GOT3 (cell line): ENCODE measurements at regions not wholly inside any gene's neighbourhood (a gene's known extent, or its start where the extent isn't known, plus 50 kb on each side); places are given as distances from the start of the nearest gene placed in this dataset.

ENCODE experiments used
- DNase-seq: peaks from one replicate; lab custom pipeline; 2025; ENCODE audit warnings: mixed read lengths; lab: John Stamatoyannopoulos, UW

DNA sequence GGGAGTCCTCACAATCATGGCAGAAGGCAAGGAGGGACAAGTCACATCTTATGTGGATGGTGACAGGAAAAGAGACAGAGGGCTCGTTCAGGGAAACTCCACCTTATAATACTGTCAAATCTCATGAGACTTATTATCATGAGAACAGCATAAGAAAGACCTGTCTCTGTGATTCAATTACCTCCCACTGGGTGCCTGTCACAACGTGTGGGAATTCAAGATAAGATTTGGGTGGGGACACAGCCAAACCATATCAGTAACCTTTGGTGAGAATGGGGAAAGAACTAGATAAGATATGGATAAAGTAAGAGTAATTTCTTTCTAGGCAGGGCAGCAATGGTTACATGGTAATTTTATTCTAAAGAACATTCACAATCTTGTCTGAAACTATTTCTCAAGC lies 344.9 kb upstream of the KLF12 start:
- DNase-seq, result no peak

DNA sequence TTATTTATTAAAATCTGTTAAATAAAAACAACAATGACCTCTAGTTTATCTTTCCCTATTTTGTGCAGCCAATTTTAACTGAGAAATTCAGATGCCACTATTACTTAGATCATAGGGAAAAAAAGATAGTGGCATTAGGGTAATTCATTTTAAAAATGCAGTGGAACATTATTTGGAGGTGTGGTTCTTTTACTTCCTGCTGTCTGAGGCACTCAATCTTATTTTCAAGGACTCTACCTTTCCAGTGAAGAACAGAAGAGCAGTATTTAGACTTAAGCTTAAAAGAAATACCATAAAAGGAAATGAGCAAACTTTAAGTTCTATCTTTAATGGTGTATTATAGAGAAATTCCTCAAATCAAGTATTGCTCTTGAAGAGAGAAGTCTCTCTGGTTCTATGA lies 342.6 kb upstream of the KLF12 start:
- DNase-seq, result no peak

DNA sequence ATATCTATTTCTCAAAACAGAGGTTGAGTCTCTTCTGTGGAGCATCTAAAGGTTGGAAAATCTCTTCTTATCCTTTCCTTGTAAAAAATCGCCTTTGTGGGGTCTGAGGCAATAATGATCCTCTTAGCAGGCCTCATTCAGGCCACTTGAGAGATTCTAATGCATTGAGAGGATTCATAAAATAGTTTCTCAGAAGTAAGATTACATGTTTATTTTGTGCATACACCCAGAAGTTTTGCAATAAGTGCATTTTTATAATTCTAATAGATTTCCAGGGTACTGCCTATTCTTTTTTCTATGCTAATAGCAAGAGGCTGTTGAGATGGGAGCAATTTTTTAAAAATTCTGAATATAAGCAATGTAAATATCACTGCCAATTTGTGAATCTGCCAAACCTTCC lies 342.2 kb upstream of the KLF12 start:
- no peak for DNase-seq

DNA sequence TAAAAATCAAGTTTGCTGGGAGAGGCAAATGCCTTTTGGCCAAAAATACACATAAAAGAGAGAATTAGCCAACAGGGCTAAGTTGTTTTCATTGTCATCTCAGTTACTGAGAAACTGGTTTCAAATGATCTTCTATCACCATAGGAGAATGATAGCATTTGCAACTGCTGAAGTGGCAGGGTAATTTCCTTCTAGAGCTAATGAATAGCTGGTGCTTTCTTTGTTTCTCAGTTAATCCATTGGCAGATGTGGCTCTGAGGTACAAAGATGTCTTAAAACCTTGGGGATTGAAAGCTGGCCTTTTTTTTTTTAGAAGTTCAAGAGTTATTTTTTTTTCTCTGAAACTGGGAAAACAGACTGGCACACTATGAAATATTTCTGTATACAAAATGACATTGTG lies 332.7 kb upstream of the KLF12 start:
- no peak for DNase-seq

DNA sequence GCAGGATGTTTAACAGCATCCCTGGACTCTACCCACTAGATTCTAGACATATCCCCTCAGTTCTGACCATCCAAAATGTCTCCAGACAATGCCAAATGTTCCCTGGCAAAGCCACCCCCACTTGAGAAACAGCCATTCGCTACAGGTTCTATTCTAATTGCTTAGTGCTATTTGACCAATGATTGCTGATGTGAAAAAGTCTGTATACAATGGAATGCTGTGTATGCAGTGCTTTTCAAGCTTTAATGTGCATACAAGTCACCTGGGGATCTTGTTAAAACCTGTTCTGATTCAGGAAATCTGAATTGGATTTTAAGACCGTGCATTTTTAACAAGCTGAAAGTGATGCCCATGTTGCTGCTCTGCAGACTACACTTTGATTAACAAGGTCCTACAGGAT lies 331.8 kb upstream of the KLF12 start:
- no peak for DNase-seq

DNA sequence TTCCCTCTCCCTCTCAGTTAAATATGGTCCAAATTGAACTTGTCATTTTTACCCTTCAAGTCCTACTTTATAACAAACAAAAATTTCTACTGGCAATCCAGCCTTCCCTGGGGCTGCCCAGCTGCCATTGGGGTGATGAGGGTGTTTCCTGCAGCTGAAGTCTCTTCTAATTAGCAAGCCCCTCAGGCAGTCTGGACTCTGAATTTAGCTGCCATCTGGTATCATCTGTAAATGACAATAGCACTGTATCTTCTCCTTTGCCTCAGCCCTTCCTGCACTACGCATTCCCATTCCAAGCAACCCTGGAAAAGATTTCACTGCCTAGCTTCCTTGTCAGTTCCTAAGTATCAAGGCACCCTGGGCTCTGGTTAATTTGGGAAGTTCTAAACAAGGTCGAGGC lies 331.1 kb upstream of the KLF12 start:
- DNase-seq, result no peak

DNA sequence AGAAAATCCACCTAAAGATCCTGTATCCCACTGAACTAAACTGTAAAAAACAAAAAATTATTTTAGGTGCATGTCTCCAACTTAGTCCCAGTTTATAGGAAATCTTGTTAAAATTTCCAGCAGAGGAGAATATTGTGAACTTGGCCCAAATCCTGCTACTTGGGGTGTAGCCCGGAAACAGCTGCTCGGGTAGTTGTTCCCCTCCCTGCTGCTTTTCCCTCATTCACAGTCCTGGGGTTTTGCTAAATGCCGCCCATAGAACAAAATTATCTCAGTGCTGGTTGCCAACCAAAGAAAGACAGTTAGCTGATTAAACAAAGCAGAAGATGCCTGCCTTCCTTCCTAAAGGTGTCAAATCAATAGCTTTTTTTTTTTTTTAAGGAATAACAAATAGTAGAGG lies 330.5 kb upstream of the KLF12 start:
- no peak for DNase-seq

DNA sequence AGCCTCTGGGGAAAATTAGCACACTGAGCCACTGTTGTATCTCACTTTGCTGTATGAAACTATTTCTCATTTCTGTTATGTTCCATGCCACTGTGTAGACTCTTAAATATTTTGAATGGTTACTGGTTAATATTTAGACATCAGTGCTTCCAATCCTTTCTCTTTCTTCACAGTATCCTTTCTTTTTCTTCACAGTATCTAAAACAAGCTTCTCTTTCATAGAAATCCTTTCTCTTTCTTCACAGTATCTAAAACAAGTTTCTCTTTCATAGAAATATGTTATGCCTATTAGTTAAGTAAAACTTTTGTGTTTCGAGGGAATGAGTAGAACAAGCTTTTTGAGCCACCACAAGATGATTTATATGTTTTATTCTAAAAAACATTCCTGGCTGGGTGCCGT lies 326.8 kb upstream of the KLF12 start:
- DNase-seq, result no peak

DNA sequence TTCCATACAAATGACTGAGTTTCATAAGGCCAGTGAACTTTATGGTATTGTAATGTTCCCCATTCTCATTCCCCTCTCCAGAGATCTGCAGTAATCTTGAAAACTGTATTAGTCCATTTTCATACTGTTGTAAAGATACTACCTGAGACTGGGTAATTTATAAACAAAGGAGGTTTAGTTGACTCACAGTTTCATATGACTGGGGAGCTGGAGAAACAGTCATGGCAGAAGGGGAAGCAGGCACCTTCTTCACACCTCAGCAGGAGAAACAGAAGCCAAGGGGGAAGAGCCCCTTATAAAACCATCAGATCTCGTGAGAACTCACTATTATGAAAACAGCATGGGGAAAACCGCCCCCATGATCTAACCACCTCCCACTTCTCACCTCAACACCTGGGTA lies 318.7 kb upstream of the KLF12 start:
- no peak for DNase-seq

DNA sequence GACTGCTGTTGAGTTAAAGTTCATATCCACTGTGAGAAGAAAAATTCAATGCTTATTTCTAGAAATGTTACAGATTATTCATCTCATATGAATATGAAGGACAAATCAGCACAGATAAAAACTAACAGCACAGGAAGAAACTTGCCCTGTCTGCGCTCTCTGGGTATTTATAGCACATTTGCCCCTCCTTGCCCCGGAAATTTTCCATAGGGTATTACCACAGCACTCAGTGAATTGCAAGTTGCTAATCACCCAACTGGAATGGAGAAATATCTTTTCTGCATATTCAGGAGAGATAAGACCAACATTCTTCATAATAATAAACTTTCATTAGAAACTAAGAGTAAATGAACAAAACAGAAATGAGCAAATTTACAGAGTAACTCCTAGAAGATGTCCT lies 318.0 kb upstream of the KLF12 start:
- no peak for DNase-seq

DNA sequence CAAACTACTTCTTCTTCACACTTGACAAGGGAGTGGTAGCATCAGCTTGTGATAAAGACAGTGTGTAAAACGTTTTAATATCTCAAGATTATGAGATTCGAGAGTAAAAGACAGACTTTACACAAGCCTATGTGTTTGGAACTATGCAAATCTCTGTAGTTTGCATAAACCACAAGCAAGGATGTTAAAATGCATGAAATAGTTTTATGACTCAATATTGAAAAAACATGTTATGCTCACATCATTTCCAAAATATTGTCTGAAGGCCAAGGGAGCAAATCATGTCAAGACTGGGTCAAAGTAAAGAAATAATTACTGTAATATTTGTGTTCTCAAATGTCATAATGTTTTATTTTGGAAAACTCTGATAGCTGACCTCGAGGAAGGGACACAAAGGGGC lies 316.8 kb upstream of the KLF12 start:
- no peak for DNase-seq

DNA sequence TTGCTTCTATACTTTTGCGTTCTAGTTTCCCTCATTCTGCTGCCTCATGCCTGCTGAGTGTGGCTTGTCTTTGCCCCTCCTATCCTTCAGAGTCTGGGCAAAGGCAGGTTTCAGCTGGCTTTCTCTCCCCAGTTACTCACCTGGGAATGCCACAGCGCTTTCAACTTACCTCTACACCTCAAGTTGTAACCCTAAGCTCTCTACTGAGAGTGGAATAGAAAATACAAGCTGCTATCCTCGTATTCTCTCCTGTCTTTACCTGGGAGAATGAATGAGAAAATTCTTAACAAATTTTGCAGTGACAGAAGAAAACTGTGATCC lies 316.3 kb upstream of the KLF12 start:
- DNase-seq, result no peak

DNA sequence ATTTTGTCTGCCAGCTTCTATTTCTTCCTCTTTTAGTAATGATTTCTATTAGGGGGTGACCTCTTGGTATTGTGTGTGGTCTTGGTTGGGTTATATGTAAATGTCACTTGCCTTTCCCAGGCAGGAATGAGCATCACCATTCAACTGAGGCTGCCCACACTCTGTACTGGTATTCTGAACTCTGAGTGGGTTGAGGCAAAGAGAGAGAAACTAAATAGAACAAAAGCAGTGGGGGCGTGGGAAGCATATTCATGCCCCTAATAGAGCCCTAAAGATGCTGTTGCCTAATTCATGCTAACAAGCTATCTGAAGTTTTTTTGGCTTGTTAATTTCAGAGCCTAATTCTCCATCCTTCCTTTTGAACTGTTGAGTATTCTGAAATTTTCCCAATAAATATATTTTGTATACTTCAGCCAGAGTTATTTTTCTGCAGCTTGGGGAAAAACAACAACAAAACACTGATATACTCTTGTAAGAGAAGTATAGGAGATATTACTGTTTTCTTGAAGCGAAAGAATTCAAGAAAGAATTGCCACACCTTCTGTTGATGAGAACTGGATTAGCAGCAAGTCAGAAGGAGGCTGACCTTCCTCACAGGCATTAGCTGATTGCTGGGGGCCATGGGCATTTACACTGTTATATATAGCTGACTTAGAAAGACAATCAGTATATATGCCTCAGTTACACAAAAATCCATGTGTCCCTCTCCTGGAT lies 315.8 kb upstream of the KLF12 start:
- no peak for DNase-seq

DNA sequence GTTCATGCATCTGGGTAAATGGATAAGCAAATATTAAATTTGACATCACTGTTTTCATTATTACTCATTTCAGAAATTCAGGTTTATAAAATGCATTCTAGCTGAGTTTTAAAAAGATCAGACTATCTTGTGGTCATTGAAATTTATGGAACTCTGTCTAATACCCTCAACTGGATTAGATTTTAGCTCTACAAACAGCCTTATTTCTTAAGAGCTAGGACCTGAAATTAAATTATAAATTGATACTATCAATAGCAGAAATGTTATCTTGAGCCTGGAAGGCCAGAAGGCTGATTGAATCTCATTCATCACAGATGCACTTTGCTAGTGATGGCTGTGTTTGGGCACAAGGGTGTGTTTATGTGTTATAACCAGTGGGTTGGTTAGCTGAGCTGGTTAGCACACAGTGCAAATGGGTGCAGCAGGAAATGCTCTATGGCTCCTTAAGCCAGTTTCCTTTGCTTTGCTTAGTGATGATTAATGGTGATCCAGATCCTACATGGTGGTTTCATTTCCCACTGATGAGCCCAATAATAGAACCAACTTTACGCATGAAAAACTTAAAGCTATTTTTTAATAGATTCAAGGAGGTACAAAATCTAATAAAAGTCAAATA lies 310.8 kb upstream of the KLF12 start:
- DNase-seq, result no peak

DNA sequence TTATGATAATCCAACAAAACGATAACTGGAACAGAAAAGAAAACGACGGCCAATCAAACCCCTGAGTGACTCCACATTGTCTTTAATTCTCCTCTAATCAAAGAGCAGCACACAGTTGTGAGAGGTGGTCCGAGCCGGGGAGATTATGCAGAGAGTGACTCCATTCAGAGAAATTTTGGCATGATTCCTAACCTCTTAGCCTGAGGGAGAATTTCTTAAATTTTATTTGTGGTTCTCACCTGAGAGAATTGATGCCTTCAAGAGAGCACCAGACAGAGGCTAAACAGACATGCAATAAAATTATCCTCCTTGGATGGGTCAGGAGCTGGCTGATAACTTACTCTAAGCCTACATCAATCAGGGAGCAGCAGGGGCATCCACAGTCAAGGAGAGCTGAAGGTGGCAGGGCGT lies 310.0 kb upstream of the KLF12 start:
- no peak for DNase-seq

DNA sequence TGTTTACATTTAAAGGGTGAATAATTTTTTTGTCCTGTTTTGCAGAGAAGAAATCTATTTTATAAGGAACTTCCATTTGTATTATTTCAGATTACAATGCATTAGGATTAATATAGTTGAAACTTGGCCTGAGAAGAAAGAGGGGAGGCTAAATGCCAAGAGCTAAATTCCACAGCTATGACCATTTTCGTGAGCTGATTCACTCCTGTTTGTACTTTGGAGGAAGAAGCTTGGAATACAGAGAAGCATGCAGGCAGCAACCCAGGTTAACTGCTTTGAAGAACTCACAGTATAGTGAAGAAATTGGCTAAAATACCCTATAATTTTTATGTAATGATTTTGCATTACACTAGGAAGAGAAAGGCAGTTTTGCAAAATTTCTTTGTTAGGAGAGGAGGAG lies 309.4 kb upstream of the KLF12 start:
- DNase-seq, result no peak

DNA sequence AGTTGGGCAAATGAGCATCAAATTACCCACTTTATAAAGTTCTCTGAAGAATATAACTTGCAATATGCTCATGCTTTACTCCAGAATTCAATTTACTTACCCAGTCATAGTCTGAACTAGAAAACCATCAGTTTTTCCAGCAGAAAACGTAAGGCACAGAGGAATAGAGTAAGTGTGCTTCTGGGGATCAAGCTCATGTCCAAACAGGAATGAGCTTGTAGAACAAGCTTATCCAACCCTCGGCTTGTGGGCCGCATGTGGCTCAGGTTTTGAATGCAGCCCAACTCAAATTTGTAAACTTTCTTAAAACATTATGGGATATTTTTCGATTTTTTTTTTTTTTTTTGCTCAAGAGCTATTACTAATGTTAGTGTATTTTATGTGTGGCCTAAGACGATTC lies 308.5 kb upstream of the KLF12 start:
- no peak for DNase-seq

DNA sequence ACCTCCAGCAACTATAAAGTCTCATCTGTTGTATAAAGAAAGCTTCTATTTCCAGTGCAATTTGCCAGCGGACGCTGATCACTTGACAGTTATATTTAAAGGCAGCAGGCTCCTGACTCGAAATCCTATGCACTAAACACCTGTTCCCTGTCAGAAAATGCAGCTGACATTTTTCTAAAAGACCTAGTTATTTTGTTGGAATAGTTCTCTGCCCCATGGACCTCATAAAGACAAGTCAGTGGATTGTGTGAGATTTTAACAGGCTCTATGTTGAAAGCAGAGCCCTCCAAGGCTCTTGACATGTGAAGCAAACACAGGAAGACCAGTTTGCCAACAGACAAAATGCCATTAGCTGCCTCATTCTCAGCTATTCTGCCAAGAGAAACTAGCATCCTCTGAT lies 304.7 kb upstream of the KLF12 start:
- no peak for DNase-seq

DNA sequence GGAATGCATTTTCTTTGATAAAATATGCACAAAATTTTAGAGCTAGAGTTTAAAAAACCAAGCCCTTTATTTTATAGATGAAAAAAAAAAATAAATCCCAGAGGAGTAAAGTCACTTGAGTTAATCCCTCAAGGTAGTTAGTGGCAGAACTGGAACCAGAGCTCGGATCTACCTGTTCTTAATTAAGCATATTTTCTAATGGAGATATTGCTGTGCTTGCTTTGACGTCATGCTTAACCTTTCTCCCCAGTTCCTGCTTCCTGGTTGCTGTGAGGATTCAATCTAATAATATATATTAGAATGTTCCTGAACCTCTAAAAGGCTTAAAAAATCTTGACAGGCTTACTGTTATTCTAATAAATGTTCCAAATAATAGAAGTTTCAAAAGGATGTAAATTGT lies 300.6 kb upstream of the KLF12 start:
- DNase-seq, result no peak

DNA sequence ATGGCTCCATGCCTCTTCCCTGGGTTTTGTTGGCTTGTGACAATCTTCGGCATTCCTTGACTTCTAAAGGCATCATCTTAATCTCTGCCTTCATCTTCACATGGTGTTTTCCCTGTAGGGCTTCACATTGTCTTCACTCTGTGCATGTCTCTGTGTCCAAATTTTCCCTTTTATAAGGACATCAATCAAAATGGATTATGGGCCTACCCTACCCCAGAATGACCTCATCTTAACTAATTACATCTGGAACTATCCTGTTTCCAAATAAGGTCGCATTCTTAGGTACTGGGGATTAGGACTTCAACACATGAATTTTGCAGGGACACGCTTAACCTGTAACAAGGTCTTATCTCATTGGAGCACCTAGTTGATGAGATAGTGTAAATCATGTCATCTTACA lies 290.3 kb upstream of the KLF12 start:
- no peak for DNase-seq

DNA sequence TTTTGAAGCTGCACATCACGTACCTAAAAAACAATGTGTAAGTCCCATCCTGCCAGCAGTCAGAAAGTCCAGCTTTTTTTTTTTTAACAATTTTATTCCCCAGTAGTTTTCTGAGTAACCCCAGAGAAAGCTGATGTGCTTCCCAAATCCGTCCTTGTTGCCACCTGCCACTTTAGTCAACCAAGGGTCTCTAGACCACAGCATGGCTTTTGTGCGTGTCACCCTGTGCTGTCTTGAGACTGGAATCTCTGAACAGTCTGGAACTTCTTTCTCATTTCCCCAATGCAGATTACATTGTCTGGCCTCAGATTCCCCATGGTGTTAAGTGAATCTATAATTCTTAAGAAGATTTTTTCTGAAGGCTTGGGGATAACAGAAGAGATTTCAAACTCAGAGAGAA lies 289.2 kb upstream of the KLF12 start:
- DNase-seq, result no peak

DNA sequence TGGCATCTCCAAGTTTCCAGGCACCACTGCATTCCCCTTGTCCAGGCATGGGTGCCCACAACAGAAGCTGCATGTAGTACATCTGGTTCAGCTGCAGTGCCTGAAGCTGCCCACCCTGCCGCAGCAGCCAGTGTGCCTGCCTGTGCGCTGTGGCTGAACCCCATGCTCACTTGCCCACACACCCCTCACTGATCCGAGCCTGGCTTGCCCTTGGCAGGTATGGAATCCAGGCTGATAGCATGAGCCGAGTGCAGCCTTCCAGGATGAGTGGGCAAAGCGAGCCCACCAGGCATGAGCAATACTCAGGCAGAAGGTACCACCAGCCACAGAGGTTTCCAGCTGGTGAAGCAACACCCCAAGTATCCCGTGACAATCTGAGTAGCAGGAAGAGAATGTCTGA lies 280.3 kb upstream of the KLF12 start:
- no peak for DNase-seq

DNA sequence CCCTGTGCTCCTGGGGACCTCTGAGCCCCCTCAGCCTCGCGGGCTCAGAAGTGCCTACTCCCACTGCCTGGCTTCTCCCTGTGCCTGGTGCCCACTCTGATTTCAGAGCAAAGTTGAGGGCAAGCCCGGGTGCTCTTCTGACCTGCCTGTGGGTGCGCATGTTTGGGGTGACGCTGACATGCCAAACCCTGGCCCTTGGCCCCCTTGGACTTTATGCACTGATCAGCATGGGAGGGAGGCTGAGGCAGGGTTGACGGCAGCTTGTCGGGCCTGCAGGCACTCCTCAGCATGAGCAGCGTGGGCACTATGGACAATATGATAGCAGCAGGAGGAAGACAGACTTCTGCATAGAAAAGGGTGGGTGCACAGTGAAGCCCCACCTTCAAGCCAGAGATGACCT lies 279.3 kb upstream of the KLF12 start:
- DNase-seq, result no peak

DNA sequence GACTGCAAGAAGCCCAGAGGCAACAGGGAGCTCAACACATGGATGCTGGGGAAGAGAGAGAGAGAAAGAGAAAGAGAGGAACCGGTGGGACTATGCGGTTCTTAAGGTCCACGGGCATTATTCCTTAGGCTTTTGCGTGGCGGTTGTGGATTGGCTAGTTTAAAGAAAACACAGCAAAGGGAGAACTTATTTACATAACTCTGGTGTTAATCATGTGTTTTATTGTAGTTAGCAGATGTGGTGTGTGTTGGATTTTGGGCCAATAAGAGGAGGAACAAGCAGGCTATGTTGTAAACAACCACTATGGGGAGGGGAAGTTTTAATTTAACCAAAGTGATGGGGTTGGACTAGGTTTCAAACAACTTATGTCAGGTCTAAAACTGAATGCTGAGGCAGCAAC lies 275.3 kb upstream of the KLF12 start:
- DNase-seq, result no peak

DNA sequence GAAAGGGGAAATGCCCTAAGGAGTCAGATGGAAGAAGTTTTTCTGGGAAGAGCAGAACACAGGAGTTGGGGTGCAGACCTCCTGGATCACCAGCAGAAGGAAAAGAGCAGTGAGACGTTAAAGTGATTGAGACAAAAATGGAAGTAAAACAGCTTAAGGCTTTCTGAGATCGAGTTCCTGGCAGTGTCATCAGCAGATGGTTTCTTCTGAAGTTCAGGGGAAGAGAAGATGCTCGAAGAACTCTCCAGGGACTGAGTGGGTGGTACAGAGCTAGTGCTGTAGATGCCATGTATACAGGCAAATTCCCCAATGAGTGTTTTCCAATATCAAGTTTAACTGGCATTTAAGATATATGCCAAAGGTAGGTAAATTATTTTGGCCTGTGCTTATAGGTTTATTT lies 272.2 kb upstream of the KLF12 start:
- DNase-seq, result no peak
